ENCODE measurements at regions not wholly inside any gene's neighbourhood (a gene's known extent, or its start where the extent isn't known, plus 50 kb on each side); places are given as distances from the start of the nearest gene placed in this dataset.
"Not testable (repeated sequence)": the region's sequence is repeated elsewhere in the genome, so short reads cannot be mapped to it uniquely, and the experiment has no call there.

DNA sequence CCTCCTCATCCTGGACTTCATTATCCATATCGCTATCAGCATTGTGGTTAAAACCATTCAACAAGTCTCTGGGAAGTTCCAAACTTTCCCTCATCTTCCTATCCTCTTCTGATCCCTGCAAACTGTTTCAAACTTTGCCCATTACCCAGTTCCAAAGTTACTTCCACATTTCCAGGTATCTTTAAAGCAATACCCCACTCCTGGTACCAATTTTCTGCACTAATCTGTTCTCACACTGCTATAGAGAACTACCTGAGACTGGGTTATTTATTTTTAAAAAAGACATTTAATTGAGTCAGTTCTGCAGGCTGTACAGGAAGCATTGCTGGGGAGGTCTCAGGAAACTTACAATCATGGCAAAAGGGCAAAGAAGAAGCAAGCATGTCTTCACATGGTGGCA, 147.3 kb downstream of the ARL4A start:
- DNase-seq = no peak

DNA sequence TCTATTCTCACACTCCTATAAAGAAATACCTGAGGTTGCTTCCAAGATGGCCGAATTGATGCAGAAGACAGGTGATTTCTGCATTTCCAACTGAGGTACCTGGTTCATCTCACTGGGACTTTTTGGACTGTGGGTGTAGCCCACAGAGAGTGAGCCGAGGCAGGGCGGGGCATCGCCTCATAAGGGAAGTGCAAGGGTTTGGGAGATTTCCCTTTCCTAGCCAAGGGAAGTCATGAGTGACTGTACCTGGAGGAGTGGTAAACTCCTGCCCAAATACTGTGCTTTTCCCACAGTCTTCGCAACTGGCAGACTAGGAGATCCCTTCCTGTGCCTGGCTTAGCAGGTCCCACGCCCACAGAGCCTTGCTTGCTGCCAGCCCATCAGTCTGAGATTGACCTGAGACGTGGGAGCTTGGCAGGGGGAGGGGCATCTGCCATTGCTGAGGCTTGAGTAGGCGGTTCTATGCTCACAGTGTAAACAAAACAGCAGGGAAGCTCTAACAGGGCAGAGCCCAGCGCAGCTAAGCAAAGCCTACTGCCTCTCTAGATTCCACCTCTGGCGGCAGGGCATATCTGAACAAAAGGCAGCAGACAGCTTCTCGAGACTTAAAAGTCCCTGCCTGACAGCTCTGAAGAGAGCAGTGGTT, 152.2 kb downstream of the ARL4A start:
- no peak for DNase-seq

DNA sequence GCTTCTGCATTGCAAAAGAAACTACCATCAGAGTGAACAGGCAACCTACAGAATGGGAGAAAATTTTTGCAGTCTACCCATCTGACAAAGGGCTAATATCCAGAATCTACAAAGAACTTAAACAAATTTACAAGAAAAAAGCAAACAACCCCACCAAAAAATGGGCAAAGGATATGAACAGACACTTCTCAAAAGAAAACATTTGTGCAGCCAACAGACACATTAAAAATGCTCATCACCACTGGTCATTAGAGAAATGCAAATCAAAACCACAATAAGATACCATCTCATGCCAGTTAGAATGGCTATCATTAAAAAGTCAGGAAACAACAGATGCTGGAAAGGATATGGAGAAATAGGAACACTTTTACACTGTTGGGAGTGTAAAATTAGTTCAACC, 157.3 kb downstream of the ARL4A start:
- DNase-seq = not testable (repeated sequence)

DNA sequence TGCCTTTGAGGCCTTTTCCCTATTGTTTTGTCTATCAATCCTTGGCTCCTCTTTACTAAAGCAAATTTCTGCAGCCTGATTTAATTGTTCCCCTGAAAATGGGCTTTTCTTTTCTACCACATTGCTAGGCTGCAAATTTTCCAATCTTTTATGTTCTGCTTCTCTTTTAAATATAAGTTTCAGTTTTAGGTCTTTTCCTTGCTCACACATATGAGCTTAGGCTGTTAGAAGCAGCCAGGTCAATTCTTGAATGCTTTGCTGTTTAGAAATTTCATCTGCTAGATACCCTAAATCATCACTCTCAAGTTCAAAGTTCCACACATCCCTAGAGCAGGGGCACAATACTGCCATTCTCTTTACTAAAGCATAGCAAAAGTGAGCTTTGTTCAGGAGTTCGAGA, 159.6 kb downstream of the ARL4A start:
- no peak for DNase-seq

DNA sequence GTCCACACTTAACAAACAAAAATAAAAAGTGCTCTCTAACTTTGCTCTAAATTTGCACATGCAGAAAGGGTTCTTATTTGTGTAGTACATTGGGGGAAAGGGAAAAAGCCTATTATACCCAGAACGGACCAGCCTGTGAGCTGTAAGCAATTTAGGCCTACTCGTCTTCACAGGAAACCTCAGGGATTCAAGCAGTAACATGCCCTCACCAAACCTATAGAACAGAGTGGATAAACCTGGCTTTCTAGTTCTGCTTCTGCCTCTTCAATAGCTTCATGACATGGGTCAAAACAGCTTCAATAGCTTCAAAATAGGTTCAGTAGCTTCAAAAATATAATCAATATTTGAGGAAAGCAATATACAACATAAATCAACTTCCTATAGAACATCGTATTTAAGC, 163.7 kb downstream of the ARL4A start:
- DNase-seq = no peak

DNA sequence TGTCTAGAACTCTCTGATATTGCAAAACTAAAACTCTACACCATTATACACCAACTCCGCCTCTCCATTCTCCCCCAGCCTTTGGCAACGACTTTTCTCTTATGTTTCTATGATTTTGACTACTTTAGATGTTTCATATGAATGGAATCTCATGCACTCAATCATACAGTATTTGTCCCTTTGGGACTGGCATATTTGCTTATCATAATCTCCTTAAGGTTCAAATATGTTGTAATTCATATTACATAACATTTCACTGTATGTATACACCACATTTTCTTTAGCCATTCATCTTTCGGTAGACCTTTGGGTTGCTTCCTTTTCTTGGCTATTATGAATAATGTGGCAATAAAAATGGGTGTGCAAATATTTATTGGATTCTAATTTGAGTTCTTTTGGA, 164.4 kb downstream of the ARL4A start:
- no peak for DNase-seq

DNA sequence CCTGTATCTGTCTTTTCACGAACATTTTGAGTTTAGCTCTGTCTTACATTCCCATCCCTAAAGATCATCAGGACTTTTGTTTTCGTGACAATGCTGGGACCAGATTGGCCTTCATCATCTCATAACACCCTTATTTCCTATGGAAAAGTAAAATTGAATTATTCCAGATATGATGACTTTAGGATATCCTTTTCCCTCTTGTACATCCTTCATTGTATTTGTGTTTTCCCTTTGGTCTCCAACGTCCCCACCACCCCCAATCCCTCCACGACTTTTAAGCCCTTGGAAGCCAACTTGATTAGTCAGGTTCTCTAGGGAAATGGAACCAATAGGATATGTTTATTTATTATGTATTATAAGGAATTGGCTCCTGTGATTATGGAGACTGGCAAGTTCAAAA, 167.6 kb downstream of the ARL4A start:
- DNase-seq = no peak

DNA sequence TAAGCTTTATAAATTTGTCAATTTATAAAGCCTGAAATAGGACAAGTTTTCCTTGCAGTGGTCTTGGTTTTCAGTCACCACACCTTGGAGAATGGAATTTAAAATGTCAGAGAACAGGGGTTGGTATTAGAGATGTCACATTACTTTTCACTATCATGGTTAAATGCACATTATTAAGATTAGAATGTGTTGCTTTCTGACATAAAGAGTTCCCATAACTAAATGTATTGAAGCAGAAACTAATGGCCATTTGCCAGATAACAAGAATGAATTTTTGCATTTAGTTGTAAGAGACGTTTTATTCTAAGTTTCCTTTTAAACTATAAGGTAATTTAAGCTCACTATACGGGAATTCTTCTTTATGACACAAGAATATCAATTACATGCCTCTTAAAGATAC, 172.3 kb downstream of the ARL4A start:
- DNase-seq = no peak

DNA sequence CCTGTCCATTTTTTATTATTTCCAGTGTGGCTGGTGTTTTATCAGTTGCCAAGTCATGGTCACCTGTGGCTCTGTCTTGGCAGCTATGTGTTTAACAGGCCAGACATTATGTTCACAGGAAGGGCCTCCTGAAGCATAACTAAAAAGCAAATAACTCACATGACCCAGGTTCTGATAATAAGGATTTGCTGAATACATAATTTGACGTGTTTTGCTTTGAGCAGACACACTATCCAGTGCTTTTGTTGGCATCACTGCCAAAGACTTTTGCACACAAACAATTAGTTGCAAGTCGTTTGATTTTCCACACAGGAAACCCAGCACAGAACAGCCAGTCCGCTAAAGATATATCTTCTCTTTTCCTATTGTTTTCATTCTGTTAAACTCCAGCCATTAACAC, 173.6 kb downstream of the ARL4A start:
- no peak for DNase-seq

DNA sequence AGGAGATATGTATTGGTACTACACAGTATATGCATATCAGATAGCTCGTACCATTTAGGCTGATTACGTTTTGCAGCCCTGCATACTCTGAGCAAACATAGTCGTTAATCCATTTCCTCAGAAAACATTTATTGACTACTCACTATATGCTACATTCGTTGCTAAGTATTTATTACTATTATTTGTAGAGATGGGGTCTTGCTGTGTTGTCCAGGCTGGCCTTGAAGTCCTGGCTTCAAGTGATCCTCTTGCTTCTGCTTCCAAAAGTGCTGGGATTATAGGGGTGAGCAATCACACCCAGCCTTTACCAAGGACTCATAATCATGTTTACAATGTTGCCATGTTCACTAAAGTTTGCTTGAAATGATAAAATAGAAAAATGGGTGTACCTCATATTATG, 174.7 kb downstream of the ARL4A start:
- no peak for DNase-seq

DNA sequence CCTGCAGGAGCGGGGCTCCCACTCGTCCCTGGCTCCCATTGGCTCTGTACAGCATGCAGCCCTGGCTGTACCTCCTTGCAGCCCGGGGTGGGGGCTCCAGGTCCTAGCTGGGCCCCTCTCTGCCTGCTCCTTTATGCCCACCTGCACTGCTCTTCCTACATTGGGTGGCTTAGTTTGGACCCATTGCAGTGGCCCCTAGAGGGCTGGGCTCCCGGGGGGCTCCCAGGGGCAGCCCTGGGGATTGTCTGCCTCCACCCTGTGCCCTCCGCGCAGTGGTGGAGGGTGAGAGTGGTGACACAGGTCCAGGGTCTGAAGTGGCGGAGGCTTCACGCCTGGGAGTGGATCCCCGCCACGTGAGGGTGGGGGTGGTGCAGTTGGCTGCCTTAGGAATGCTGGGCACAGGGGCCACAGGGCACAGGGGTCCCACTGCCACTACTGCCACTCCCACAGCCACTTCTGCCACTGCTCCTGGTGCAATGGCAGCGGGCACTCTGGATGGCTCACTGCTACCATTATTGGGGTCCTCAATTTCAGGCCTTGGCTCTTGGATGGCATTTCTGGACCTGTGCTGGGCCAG, 177.1 kb downstream of the ARL4A start:
- no peak for DNase-seq

DNA sequence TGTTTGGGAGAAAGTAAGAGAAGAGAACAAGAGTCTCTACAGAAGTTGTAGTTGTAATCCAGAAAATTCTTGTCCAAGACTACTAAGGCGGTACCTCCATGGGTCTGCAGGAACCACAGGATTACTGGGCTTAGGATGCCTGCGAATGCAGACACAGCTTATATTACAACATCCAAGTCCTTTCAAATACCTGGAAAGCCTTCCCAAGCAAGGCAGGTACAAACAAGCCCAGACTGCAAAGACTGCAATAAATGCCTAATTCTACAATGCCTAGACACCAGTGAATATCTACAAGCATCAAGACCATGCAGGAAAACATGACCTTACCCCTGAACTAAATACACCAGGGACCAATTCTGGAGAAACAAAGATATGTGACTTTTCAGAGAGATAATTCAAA, 178.2 kb downstream of the ARL4A start:
- no peak for DNase-seq

DNA sequence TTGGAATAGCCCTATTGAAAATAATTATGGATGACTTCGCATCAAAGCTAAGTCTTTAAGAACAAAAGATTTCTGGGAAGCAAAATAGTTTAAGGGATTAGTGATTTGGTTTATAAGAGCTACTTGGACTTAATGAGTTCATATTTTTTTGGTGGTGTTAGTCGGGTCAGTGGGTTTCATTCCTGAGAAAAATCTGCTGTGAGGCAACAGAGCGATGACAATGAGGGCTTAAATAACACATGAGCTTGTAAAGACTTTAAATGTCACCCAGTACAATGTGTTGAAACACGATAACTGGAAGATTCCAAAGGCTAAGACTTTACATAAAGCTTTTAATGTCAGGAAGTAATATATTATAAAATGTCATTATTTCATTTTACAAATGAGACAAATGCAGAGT, 178.8 kb downstream of the ARL4A start:
- no peak for DNase-seq

DNA sequence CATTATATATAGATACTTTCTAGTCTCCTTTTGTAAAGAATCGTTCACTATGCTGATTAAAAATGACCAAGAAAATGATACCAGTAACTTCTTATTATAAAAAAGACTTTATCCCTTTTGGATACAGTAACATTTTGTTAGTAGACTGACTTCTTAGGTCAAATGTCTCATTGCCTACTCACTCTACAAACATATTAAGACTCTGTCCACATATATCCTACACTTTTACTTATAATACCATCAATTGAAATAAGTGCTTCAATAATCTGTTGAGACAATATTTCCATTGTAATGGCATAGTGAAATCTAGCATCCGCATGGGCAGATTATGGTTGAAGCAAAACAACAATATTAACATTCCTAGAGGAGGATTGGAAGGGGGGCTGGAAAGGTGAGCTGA, 180.6 kb downstream of the ARL4A start:
- no peak for DNase-seq

DNA sequence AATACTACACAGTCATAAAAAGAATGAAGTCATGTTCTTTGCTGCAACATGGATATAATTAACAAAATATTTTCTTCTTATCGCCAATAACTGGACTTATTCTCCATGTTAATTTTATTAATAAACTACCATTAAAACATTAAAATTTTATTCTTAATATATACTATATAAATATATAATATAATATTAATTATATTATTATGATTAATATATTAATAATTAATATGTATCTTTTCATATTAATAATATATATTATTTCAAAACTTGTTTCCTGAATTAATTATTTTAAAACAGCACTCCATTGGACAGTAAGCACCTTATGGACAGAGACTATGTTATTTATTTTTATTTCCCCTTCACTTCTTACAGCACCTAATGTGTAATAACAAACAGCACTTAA, 182.8 kb downstream of the ARL4A start:
- DNase-seq = no peak

DNA sequence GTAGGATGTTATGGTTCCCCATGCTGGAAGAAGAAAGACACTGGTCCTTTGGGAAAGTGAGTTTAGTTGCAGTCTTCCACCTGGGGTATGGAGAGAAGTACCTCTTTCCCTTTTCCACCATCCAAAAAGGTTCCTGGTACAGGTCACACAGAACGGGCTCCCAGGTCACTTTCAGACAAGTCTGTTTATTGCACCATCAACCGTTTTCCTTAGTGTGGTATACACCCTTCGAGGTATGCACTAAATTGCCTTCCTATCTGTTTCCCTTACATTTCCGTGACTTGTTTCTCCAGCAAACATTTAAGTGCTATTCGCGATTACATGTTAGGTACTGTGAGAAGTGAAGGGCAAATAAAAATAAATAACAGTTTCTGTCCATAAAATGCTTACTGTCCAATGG, 185.1 kb downstream of the ARL4A start:
- no peak for DNase-seq

DNA sequence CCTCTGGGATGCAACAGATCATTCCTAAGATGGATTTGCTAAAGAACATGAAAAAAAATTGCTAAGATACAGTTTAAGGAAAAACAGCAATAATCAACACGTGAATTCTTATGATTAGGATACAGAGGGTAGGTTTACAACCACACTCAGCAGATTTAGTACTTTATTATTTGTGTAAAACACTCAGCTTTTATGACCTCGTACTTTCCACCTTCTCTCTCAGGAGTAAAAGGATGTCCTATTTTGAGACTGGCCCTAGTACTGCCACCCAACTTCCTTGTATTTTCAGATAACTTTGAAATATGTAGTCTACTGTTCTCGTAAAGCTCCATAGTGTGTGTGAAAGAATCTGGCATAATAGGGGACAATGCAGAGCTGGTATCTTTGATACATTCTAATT, 186.1 kb downstream of the ARL4A start:
- DNase-seq = no peak

DNA sequence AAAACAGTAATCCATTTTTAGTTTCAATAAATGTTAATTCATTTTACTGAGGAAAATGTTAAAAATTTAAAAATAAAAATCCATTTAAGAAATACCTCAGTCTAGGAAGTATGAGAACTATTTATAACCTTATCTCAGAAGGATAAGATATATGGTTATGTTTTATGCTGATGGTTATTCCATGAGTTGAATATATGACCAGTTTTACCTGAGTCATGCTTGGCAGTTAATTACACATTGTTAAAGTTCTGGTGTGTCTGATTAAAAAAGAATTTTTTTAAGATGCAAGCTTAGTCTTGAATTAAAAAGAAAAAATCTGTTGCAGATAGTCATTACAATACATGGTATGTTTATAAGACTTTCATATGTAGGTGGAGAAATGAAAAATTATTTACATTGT, 191.7 kb downstream of the ARL4A start:
- DNase-seq = no peak

DNA sequence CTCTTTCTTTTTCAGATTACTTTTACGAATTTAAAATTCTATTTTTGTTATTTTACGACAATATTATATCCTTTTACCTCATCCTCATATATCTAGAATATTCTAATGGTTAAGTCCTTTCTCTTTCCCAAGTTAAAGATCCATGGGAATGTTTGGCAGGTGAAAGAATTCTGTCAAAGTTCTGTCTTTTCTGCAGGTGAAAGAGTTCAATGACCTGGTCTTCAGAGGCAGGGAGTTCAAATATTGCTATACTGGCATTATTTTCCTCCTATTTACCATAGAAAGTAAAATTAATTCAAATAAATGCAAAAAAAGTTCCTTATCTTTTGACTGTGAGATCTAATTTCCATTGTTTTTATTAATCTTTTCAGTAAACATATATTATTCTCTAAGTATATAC, 194.3 kb downstream of the ARL4A start:
- DNase-seq = no peak

DNA sequence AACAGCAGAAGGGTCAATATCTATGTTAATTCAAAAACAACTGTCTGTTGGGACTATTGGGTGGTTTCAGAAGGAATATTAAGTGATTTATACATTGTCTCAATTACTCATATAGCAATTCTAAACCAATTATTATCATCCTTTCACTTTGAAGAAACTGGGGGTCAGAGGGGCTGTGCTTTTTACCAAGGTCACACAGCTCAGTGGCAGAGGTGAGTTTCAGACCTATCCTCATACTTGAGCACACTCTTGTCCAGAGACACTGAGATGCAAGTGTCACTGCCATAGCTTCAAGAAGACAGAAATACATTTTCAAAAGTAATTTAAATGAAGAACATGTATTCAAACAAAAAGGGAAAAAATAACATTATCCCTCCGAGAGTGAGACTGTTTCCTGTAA, 195.3 kb downstream of the ARL4A start:
- DNase-seq = no peak

DNA sequence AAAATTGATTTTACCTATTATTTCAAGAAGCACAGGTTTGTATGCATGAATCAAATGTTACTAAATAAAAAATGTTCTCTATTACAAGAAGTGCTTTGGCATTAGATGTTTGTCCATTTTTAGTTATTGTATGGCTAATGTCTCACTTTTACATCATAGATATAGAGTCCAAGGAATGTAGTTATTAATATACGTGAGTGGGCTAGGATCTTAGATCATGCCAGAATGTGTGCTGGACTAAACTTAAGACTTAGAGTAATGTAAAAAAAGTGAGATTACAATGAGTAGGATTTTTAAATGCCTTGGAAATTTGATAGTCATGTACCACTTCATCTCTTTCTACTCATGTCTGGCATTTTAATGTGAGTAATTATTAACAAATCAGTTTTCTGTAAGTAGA, 196.6 kb downstream of the ARL4A start:
- no peak for DNase-seq

DNA sequence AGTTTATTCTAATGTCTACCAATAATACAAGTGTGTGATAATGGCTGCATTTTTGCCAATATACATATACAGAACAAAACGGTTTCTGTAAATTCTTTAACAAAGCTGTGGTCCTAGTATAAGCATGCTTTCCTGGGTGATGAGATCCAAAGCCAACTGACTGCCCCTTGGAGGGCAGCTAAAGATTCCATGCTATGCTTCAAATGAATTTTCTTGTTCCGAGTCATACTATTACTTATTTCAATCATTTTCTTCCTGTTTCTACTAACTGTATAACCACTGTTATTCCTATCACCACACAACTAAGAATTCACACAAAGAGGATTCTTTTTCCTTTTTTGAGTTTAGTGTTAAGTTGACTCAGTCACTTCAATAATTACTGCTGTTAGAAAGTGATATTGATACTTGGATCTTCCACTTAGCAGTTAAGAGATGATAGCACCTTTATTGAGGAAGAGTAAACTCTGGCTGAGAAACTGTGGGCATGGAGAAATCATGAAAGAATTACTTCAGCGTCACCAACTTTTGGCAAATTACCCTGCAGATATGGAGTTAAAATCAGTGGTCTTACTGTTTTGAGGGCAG, 197.5 kb downstream of the ARL4A start:
- no peak for DNase-seq

DNA sequence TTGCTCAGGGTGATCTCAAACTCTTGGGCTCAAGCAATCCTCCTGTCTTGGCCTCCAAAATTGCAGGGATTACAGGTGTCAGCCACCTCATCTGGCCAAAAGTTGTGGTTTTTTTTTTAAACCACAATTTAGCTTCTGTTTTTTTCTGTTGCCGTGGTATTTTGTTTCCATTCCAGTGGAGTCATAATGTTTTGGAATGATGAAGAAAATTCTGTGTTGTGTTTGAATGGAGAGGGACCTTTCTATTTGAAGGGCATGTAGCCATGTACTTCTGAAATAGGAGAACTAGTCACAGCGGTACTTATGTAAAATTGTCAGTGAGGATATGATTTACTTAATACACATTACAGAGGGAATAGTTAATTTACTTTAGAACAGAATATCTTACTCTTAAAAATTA, 201.3 kb downstream of the ARL4A start:
- DNase-seq = no peak

DNA sequence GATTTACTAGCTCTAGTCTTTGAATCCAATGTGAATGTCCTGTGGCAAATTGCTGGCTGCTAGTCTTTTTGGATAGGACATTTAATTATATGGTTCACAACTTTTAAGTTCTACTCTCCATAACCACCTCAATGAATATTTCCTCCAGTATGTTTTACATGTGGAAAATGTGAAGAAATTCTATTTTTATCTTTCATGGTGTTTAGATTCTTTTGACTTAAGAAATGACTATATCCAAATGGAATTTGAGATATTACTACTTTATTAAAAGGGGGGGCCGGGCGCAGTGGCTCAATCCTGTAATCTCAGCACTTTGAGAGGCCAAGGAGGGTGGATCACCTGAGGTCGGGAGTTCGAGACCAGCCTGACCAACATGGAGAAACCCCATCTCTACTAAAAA, 202.0 kb downstream of the ARL4A start:
- no peak for DNase-seq

DNA sequence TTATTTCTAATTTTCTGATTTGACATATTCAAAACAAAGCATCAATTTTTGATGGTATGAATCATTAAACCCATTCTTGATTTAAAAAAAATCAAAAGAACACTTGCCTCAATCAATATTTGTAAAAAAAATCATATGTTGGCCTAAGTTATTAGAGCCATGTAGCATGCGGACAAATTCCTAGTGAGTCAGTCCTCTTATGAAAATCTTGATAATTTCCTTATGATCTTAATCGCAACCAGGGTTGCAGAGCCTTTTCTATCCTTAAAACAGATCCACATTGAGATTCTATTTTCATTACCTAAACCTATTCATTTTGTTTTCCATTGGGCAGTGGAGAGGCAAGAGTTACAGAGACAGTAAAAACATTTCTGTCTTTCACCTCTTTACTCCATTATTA, 203.2 kb downstream of the ARL4A start:
- no peak for DNase-seq

Data from AML-193 (cell line).